NCI-H2196 treated with DMSO at 0.1 percent for 48 hours (cell line): ENCODE measurements at regions not wholly inside any gene's neighbourhood (a gene's known extent, or its start where the extent isn't known, plus 50 kb on each side); places are given as distances from the start of the nearest gene placed in this dataset.
"Not testable (repeated sequence)": the region's sequence is repeated elsewhere in the genome, so short reads cannot be mapped to it uniquely, and the experiment has no call there.

ENCODE experiments used
- DNase-seq: peaks from one replicate; lab custom pipeline; 2025; ENCODE audit not compliant: unreplicated experiment; lab: John Stamatoyannopoulos, UW

DNA sequence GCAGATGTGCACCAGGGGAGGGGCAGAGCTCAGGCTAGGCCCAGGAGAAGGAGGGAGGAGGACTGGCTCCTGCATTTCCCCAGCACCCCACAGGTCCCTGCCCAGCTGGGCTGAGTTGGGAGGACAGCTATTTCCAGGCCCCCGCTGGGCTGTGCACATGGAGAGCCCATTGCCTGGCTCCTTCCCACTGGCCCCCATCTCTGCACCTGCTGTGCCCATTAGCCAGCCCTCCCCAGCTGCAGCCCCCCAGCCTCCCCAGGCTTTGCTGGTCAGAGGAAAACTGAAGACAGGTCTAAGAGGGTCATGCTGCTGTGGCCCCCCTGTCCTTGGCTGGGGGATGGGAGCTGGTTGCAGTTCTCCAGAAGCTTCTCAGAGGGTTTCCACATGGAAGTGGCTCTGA lies 81.8 kb upstream of the SHANK2 start:
- no peak for DNase-seq

DNA sequence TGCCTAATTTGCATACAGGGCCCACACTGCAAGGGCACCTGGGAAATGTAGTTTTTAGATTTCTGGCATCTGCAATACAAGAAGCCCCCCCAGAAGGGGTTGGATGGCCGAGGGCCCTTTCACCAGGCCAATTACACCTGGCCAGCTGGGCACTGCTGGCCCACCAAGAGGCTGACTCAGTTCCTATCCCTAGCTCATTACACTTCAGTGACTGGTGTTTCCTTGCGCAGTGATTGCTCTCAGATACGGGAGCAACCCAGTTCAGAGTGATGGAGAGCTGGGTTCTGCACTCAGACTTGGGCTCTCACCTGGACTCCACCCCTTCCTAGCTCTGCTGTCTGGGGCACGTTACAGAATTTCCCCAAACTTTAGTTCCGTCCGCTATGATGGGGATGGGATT lies 81.1 kb upstream of the SHANK2 start:
- no peak for DNase-seq

DNA sequence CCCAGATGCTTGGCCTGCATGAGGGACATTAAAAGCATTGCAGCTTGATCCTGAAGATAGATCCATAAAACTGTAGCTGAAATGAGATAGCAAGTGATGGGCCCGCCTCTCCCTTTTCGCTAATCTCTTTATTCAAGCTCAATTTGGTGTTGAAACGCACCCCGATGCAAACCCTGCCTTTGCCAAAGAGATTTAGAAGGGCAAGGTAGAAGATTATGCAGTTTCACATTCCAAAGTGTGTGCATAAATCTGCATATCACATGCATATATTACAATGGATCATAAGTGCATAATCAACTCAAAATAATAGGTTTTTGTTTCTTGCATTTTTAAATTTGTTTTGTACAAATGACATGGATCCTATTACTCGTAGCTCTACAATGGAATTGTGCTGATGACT lies 80.1 kb upstream of the SHANK2 start:
- DNase-seq, result no peak

DNA sequence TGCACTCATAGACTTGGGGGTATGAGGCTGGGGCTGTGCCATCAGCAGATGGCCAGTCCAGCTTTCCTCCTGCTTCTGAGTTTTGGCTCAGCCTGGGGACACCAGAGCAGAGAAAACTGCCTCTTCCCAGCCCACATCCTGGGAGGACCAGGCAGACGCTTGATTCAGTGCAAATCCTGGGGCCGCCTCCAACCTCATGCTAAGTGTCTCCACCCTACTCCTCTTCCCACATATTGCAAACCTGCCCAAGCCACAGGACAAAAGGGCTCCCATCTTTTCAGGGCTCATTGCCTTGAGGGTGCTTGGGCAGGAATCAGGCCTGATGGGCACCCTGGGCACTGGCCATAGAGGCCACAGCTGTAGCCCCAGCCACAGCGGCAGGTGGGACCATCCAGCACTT lies 79.7 kb upstream of the SHANK2 start:
- no peak for DNase-seq

DNA sequence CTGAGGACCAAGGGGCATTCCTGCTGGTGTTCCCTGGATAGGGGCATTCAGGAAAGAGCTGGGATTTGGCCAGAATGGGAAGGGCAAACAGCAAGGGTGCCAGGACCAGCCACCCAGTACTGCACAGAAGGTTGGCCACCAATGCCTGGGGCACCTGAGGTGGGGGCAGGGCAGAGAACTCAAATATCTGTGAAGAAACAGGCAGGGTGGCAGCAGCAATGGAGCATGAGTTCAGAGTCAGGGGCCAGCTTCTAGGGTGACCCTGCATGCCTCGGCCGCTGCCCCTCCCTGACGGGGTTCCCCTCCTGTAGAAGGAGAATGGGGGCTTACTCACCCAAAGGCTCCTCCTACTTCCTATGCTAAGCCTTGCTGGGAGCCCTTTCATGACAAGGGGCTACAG lies 79.3 kb upstream of the SHANK2 start:
- DNase-seq, result no peak

DNA sequence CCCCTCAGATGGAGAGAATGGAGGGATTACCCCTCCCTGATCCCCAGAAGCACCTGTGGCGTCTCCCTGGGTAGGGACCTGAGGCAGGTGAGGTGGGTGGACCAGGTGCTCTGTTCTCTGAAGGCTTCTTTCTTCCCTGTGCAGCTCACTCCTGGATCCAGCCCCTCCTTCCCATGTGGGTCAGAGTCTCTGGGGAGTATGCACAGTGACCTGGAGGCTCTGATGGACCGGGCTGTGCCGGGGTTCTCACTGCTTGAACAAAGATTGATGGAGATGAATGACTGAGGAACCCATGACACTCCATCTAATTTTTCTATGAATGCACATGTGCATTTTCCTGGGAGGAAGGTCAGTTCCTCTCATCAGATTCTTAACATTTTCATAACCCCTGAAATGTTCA lies 78.6 kb upstream of the SHANK2 start:
- no peak for DNase-seq

DNA sequence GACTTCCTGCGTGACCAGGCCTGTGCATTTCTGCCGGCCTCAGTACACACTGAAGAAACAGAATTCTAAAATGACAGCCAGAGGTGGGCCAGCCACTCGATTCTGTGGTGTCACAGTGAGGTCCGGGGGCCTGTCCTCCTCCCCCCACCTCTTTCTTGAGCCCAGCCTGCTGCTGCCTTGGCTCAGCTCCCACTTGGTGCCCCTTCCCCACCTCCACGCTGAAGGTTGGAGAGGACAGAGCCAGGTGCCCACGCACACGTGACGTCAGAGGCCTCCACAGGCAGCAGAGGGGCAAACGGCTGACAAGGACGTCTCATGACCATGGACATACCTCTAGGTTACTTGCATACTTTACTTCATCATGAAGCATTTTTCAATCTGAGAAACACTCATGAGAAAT lies 78.0 kb upstream of the SHANK2 start:
- no peak for DNase-seq

DNA sequence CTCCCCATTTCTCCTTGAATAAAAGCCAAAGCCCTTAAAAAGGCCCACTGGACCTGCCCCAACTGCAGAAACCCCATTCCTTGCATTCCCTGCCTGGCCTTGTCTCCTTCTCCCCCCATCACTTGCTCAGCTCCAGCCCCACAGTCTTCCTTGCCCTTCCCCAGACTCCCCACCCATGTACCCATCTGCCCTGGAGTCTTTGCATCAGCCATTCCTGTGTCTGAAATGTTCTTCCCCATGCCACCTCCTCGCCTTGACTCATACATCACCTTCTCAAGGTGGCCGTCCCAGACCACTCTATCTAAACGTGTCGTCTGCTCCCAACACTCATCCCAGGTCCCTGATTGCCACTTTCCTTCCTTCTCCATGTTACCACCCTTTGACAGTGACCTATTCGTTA lies 77.4 kb upstream of the SHANK2 start:
- DNase-seq, result no peak

DNA sequence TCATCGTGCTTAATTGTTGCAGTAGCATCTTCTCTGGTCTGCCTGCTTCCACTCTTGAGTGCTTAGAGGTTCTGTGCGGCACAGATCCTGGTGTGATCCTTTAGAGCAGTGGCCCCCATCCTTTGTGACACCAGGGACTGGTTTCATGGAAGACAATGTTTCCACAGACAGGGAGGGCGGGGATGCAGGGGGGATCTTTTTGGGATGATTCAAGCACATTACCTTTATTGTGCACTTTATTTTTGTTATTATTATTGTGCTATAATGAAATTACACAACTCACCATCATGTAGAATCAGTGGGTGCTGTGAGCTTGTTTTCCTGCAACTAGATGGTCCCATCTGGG lies 76.8 kb upstream of the SHANK2 start:
- DNase-seq, result no peak

DNA sequence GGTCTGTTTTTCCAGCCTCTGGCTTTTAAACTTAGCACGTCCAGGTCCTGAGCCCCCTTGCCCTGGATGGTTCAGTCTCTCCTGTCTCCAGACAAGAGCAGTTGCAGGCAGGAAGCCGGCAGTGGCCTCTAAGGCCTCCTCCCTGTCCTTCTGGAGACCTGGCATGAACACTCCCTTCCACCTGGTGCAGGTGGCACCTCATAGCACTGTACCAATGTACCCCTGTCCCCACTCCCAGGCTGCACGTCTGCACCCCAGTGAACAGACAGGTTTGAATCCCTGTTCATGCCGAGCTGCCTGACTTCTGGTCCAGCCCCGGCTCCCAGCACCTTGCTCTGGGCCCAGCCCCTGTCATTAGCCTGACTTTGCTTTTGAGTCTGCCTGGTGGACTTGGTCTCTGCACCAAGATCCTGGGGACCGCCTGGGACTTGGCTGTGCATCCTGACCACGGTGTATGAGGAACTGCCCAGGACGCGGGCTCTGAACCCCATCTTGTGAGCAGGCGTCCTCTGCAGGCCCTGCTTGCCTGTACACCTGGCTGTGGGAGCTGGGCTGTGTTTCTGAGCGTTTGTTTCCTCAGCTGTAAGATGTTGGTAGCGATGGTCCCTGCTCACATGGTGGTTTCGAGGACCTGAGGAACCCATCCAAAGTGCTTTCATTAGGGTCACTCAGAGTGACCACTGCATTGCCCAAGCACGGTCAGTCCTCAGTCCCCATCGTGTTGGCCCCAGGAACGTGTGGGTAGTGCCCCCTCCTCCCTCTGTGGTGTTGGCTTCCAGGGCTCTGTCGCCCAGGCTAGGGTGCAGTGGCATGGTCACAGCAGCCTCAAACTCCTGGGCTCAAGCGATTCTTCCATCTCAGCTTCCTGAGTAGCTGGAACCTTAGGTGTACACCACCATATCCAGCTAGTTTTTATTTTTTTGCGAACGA lies 75.0 kb upstream of the SHANK2 start:
- no peak for DNase-seq

DNA sequence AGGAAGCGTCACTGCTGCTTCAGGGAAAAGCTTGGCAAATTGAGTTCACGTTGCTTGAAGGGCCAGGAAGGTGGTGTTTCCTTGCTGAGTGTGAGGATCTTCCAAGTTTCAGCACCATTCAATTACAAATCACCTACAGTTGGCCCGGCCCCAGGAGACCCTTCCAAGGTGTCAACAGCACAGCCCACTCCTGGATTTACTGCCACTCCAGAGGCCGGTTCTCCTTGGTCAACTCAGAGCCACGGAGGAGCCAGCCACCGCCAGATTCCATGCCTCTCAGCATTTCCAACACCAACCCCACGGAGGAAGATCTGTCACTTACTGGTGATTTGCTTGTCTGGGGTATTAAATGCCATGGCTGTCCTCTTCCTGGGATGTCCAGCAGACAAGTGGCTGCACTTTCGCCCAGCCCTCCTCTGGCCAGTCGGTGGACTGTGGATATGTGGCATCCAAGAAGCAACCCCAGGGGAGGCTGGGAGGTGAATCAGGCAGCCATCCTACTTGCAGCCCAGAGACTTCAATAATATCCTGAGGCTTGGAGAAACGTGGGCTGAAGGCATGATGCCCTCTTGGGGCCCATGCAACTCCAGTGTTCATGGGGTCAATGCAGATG lies 74.1 kb upstream of the SHANK2 start:
- no peak for DNase-seq

DNA sequence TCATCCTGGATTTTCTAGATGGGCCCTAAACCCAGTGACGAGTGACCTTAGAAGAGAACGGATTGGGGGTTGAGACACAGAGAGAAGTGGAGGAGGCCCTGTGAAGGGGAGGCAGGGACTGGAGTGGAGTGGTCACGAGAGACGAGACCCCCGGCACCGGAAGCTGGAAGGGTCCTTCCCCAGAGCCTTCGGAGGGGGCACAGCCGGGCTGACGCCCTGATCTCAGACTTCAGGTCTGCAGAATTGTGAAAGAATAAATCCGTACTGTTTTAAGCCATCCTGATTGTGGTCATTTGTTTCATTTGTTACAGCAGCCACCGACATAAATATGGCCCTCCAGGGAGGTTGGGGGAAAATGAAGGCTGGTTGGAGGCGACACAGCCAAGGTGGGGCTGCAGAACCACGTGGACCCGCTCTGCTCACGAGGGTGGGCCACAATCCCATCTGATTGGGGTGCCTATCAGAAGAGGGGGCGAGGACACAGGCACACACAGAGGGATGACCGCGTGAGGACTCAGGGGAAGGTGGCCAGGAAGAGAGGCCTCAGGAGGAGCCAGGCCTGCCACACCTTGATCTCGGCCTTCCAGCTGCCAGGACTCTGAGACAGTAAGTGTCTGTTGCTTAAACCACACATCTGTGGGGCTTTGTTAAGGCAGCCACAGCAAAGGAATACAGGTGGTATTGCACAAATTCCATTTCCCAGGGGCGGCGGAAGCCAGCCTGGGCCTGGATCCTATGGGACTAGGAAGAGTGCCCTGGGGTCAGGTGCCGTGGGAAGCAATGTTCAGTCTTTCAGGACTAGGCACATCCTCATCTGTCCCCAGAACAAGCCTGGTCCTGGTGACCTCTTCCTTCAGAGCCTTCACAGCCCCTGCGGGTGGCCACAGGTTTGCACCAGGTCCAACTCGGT lies 73.3 kb upstream of the SHANK2 start:
- DNase-seq, result no peak

DNA sequence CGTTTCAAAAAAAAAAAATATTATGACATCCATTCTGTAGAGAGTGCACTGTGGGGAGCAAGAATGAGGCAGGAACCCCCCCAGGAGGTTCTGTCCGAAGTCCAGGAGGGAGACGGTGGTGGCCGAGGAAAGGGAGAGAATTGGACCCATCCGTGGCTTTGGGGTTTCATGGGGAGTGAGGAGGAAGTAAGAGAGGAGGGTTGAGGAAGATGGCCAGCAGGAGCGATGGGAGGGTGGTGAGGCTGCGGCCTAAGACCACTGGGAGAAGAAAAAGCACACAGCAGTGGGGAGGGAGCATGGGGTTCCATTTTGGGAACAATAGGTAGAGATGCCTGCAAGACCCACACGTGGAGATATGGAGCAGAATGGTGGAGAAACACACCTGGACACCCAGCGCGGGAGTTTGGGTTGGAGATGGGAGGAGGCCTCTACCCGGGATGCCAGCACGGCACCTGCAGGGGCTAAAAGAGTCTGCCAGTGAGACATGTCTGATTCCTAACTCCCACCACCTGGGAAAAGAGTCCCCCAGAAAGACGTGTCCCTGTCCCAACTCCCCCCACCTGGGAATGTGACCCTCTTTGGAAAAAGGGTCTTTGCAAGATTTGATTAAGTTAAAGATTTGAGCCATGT lies 72.5 kb upstream of the SHANK2 start:
- no peak for DNase-seq

DNA sequence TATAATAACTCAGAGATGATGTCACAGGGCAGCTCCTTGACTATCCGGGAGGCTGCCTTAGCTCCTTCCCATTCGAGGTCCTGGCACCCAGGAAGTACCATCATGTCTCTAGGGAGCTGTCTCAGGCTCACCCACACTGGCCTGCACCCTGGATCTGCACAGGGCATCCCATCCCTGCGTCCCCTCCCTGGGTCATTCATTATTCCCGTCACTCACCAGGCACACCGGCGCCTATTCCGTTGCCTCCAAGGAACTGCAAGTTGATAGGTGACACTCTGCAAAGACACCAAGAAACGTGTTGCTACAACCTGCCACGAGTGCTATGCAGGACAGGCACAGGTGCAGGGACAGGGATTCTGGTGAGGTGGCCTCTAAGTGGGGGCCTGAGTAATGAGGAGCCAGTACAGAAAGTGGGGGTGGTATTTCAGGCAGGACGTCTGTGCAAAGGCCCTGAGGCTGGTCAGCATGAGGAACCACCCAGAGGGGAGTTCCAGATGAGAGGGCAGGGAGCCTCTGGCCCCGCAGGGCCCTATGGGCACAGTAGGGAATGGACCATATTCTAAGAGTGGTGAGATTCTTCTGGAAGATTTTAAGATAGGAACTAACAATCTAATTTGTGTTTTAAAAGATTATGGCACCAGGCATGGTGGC lies 71.6 kb upstream of the SHANK2 start:
- DNase-seq, result no peak

DNA sequence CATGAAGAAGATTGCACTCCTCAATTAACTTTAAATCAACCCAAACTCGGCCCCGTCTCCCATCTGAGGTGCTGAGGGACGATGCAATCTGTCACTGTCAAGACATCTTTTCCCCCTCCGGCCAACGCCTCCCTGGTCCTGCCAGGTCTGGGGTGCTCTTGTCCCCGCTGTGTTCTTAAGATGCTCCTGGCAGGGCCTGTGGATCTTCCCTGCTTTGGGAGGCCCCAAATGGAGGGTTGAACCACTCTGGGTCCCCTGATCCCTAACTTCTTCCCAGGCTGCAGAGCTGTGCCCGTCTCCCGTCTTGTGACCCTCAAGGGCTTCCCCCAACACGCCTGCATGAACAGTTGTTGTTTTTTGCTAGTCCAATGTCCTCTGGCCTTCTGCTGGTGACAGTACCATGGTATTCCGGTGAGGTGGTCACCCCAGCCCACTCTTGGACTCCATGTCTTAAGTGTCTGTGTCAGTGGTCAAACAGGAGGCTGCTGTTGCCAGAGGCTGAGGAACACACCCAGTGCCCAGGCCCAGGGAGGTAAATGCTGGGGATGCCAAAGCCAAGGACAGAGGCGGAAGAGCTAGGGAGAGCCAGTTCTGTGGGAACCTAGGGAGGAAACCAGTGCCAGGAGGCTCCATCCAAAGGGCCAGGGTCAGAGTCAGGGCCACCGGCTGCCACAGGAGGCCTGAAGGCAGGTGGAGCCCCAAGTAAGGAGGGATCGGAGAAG lies 70.6 kb upstream of the SHANK2 start:
- no peak for DNase-seq

DNA sequence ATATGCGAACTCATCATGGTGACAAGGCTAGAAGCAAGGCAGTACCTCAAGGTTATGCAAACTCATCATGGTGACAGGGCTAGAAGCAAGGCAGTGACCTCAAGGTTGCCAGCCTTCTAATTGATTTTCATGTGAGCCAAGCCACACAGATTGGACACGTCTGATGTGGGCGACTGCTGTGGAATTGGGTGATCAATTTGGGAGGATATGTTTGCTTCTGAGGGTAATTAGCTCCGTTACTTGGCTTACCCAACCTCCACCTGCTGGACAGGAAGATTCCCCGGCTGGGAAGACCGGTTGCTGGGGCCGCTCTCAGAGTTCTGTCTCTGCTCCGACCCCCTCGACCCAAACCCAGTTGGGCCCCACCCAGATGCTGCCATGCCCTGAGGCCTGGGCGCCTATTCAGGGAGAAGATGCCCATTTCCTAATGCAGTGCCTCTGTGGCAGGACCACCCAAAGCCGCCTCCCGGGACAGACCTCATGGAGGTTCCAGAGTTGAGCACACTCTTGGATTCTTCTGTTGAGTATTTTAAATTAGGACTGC lies 69.9 kb upstream of the SHANK2 start:
- no peak for DNase-seq

DNA sequence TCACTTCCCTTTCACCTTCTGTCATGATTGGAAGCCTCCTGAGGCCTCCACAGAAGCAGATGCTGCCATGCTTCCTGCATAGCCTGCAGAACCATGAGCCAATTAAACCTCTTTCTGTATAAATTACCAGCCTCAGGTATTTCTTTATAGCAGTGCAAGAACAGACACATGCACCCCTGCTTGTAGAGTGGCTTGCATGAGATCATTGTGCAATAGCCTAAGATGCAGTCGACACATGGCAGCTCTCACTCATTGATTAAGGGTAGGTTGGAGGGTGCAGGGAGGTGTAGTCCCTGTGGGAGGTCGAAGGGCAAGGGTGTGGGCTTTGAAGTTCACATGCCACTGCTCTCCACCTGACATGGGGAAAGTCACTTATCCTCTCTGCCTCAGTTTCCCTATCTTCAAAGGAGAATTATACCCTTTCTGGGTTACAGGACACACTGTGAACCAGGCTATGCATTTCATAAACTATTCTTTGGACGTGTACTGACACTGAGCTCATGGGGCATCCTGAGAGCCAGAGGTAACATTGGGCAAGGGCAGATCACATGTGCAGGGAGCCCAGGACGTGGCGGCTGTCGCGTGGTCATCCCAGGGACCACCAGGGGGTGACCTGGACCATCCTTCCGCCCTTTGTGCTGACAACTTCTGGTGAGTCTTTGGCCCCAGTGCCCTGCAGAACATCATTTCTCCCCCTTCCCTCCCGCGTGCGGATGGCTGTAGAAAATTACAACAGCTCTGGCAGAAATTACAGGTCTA lies 69.2 kb upstream of the SHANK2 start:
- no peak for DNase-seq

DNA sequence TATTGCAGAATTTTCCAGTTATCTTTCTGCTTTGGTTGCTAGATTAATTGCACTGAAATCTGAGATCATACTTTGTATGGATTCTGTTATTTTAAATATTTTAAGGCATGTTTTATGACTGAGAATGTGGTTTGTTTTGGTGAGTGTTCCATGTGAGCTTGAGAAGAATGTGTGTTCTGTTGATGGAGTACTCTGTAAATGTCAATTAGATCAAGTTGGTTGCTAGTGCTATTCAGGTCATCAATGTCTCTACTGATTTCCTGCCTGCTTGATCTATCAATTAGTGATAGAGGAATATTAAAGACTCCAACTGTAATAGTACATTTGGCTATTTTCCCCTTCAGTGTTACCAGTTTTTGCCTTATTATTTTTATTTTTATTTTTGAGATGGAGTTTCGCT lies 64.3 kb upstream of the SHANK2 start:
- DNase-seq, result no peak

DNA sequence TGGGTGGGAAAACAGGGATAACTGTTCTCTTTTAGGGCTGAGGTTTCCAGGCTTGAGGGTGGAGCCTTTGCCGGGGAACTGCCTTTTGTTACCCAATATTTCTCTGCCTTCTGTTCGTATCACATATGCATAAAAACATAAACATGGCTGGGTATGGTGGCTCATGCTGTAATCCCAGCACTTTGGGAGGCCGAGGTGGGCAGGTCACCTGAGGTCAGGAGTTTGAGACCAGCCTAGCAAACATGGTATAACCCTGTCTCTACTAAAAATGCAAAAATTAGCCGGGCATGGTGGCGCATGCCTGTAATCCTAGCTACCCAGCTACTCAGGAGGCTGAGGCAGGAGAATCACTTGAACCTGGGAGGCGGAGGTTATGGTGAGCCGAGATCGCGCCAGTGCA lies 60.2 kb upstream of the SHANK2 start:
- not testable (repeated sequence) for DNase-seq
